SU-DHL-6 (cell line): ENCODE measurements at regions not wholly inside any gene's neighbourhood (a gene's known extent, or its start where the extent isn't known, plus 50 kb on each side); places are given as distances from the start of the nearest gene placed in this dataset.

Experiments used
- EZH2phosphoT487 ChIP-seq: fragments of 200-600 bp; sonication (generic), shearing (Covaris generic); conservative IDR thresholded peaks from 2 replicates; pipeline ENCODE4 v1.6.1; 2018; ENCODE audit warnings: mild to moderate bottlenecking, antibody characterized with exemption, low read length, moderate library complexity, mixed read lengths
- TF ChIP-seq, protein P1 (sequence below): fragments of 200-600 bp; sonication (generic); IDR thresholded peaks from one replicate; pipeline ENCODE4 v1.5.1; 2017; ENCODE audit warnings: antibody characterized with exemption, mild to moderate bottlenecking, low read length, moderate library complexity; ENCODE audit not compliant: insufficient read depth, poor library complexity, severe bottlenecking

DNA sequence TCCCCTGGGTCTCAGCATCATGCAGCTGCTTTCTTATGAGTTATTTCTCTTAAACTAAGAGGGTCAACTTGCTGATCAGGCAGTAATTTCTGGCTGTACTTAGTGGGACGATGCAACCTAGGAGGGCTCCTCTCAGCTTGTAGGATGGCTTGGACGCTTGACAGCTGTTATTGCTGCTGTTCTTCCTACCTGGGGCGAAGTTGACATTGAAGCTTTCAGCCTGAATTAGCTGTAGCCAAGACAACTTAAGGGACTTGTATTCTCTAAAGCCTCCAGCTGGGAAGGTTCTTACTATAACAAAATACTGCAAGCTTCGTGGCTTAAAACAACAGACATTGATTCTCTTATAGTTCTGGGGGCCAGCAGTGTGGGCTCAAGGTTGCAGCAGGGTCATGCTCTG, 224.9 kb downstream of the ACTR3B start:
- TF ChIP-seq, protein P1, sequence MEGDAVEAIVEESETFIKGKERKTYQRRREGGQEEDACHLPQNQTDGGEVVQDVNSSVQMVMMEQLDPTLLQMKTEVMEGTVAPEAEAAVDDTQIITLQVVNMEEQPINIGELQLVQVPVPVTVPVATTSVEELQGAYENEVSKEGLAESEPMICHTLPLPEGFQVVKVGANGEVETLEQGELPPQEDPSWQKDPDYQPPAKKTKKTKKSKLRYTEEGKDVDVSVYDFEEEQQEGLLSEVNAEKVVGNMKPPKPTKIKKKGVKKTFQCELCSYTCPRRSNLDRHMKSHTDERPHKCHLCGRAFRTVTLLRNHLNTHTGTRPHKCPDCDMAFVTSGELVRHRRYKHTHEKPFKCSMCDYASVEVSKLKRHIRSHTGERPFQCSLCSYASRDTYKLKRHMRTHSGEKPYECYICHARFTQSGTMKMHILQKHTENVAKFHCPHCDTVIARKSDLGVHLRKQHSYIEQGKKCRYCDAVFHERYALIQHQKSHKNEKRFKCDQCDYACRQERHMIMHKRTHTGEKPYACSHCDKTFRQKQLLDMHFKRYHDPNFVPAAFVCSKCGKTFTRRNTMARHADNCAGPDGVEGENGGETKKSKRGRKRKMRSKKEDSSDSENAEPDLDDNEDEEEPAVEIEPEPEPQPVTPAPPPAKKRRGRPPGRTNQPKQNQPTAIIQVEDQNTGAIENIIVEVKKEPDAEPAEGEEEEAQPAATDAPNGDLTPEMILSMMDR, result no peak
- TF ChIP-seq EZH2phosphoT487, result no peak
